Hepatocyte (in vitro differentiated cells): ENCODE measurements at regions not wholly inside any gene's neighbourhood (a gene's known extent, or its start where the extent isn't known, plus 50 kb on each side); places are given as distances from the start of the nearest gene placed in this dataset.

Experiments
- CTCF ChIP-seq: fragments of 200-600 bp; sonication (generic); IDR thresholded peaks from 2 replicates; pipeline ENCODE4 v1.5.1; 2016; ENCODE audit warnings: antibody characterized with exemption, mild to moderate bottlenecking; ENCODE audit not compliant: poor library complexity
- EZH2 ChIP-seq: fragments of 200-600 bp; sonication (generic); IDR thresholded peaks from 2 replicates; pipeline ENCODE4 v1.6.1; 2016; ENCODE audit warnings: antibody characterized with exemption, mild to moderate bottlenecking, borderline replicate concordance

GRCh38 chr1:219040291-219040690 is 133.4 kb upstream of the LYPLAL1 start:
- no peak for TF ChIP-seq CTCF
- TF ChIP-seq EZH2, result no peak
